GM12875 (cell line): ENCODE measurements at regions not wholly inside any gene's neighbourhood (a gene's known extent, or its start where the extent isn't known, plus 50 kb on each side); places are given as distances from the start of the nearest gene placed in this dataset.

ENCODE experiments used
- H3K4me3 ChIP-seq: one replicate; pipeline ENCODE4 v1.5.1; 2011; ENCODE audit warnings: low read depth, low read length, control low read depth
- CTCF ChIP-seq: IDR thresholded peaks from 2 replicates; pipeline ENCODE4 v1.5.1; 2011; ENCODE audit warnings: low read depth, mild to moderate bottlenecking, control low read depth, inconsistent platforms, low read length, moderate library complexity, borderline replicate concordance; ENCODE audit not compliant: insufficient read depth

- H3K4me3 ChIP-seq: no peak overlapping the region
- no peak for TF ChIP-seq CTCF
Observed at GRCh38 chr4:136829280-136829679, 703.0 kb downstream of the PCDH18 start.

- TF ChIP-seq CTCF: no peak
- H3K4me3 ChIP-seq: no peak overlapping the region
Observed at GRCh38 chr4:136823020-136823419, 709.3 kb downstream of the PCDH18 start.

GRCh38 chr4:136818811-136819330 is 713.4 kb downstream of the PCDH18 start:
- no peak overlapping the region for H3K4me3 ChIP-seq
- TF ChIP-seq CTCF: no peak

- no peak overlapping the region for H3K4me3 ChIP-seq
- TF ChIP-seq CTCF: no peak
Observed at GRCh38 chr4:136812100-136812880, 720.0 kb downstream of the PCDH18 start.

GRCh38 chr4:136811496-136812077 is 720.7 kb downstream of the PCDH18 start:
- H3K4me3 ChIP-seq: no peak overlapping the region
- TF ChIP-seq CTCF: no peak

- H3K4me3 ChIP-seq: no peak overlapping the region
- no peak for TF ChIP-seq CTCF
Observed at GRCh38 chr4:136810626-136811025, 721.7 kb downstream of the PCDH18 start.

GRCh38 chr4:136806844-136807243 is 725.5 kb downstream of the PCDH18 start:
- H3K4me3 ChIP-seq: no peak overlapping the region
- no peak for TF ChIP-seq CTCF
